ENCODE measurements at regions not wholly inside any gene's neighbourhood (a gene's known extent, or its start where the extent isn't known, plus 50 kb on each side); places are given as distances from the start of the nearest gene placed in this dataset.

DNA sequence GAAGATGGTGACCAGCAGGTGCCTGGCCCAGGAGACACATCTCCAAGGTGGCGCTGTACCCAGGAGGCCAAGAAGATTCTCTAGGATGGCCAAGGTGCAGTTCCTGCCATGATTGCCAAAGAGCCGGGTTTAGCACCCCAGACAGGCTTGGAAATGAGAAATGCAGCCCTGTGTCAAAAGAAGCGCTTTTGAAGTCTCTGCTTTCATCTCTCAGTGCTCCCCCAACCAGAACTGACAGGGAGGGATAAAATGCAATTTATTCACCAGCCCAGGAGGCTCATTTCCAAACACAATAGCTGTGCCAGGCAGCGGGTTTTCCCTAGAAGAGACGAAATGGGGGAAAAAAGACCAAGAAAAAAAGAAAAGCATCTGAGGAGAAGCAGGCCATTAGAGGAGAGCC is 195.9 kb upstream of the NCAM1 start:
- DNase-seq = no peak

DNA sequence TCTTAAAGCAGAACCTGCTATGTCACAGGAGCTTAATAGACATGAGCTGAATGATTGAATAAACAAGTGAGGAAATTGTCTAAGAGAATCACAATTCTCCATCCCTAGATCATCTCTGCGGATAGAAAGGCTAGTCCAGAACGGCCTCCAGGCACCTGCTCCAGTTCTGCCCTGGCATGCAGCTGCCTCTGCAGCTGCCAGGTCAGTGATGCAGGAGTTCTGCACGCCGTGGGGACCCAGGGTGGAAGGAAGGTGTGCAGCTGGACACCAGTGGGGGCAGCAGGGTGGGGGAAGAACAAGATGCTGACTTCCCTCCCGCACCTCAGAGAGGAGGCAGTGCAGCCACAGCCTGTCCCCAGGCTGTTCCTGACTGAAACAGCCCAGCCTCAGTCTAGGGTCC is 192.1 kb upstream of the NCAM1 start:
- no peak for DNase-seq

DNA sequence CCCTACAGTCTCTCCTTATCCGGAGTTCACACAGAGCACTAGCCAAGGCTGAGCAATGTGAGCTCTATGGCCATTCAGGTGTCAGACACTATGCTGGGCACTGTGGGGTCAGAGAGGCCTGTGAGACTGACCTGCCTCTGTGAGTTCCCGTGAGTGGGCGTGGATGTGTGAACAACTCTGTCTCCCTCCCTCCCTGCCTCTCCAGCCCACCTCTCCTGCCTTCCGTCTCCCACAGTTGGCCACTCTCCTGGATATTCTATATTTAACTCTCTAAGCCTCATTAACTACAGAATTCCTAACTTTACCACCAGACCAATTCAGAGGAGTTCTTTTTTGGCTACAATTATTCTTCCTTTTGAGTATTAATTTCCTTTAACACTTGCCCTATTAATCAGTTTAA is 191.6 kb upstream of the NCAM1 start:
- no peak for DNase-seq

- no peak for DNase-seq
Measured at GRCh38 chr11:112770033-112770432, 191.2 kb upstream of the NCAM1 start.

DNA sequence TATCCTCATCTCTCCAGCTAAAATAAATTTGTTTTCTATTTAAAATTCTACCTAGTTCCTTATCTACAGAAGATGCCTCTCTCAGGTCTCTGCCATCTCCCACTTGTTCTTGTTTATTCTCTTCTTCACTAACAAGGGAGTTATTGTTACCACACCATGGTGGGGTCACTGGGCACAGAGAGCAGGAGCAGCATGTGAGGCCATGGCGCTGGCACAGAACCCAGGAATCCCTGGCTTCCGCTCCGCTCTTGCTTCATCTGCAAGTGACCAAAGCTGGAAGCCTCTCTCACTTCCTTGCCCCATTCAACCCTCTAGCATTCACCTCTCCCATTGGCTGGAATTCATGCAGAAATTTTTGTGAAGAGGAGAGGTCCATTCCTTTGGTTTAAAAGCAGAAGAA is 190.7 kb upstream of the NCAM1 start:
- DNase-seq = no peak

DNA sequence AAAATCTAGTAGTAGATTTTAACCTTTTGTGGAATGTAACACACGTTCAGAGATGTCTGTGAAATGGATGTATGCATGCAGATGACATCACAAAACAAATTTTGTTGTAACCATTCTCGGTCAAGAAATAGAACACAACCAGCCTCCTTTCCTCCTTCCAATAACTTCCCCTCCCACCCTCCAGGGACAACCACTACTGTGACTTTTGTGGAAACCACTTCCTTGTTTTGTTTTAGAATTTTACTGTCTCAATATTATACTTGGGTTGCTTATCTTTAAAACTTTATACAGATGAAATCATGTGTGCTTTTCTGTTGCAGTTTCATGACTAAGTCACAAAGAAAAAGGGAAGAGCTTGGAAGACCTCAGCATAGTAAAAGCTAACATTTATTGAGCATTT is 189.4 kb upstream of the NCAM1 start:
- DNase-seq = no peak

- DNase-seq = no peak
Measured at GRCh38 chr11:112773264-112773663, 188.0 kb upstream of the NCAM1 start.

- DNase-seq = no peak
Measured at GRCh38 chr11:112776834-112777233, 184.4 kb upstream of the NCAM1 start.

DNA sequence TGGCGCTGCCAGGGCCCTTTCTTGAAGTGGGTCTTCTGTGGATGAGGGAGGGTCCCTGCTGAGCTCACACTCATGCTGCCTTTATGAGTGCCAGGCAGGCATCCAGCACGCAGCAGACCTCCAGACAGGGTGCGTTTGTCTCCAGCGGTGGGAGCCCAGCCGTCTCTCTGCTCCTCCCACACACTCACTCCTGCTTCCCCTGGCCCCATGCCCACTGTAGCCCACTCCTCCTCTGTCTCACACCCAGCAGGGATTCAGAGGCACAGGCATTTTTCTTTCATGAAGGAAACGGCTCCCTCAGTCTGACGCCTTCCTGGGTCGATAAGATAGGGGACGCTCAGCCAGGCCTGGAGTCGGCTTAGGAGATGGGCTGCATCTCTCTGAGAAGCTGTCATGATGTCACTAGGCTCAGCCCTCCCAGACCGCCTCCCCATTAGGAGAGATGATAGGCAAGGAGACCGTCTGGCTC is 183.9 kb upstream of the NCAM1 start:
- DNase-seq = no peak

- no peak for DNase-seq
Measured at GRCh38 chr11:112778091-112778876, 182.9 kb upstream of the NCAM1 start.

GRCh38 chr11:112778877-112779266 is 182.3 kb upstream of the NCAM1 start:
- DNase-seq = no peak

DNA sequence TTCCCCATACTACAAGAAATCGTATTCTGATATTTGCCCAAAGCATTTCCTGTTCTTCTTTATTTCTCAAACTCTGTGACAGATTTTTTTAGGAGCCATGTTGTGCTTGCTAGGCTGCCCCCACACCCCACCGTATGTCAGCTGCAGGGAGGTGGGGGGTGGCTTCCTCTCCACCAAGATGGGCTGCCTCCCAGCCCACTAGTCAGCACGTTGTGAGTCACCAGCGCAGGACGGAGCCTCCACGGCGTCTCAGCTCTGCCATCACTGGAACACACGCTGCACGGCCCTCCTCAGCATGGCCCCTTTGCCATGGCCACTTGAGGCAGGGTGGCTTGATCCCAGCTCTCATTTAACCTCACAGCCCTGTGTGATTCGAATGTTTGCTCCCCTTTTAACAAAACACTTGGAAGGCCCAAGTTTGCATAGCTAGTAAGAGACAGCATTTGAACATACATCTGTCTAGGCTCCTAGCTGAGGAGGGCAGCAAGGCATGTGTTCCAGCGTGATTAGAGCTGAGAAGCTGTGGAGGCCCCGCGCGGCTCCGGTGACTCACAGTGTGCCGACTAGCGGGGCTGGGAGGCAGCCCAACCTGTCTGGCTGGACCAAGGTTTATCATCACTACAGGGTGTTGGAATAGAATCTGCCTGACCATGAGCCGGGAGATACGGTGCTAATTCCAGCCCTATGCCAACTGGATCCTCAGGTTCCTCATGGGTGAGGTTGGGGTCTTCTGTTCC is 180.7 kb upstream of the NCAM1 start:
- no peak for DNase-seq

GRCh38 chr11:112783945-112784322 is 177.3 kb upstream of the NCAM1 start:
- no peak for DNase-seq

- no peak for DNase-seq
Measured at GRCh38 chr11:112784323-112785073, 176.7 kb upstream of the NCAM1 start.

DNA sequence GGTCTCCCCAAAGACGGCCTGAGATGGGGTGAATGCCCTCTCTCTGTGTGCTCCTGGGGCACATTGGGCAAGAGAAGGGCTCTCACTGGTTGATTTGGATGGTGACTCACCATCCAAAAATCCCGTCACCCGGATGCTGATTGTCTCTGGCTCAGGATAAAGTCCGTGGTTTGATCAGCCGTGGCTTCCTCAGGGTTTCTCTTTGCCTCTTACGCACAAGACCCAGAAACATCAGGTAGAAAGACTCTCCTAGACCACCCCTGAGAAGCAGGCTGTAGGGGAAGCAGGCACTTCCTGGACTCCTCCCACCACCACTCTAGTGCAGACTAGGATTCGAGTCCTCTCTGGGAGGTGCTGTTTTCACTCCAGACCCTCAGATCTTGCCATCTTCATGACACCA is 176.1 kb upstream of the NCAM1 start:
- no peak for DNase-seq

GRCh38 chr11:112785719-112786118 is 175.5 kb upstream of the NCAM1 start:
- no peak for DNase-seq

DNA sequence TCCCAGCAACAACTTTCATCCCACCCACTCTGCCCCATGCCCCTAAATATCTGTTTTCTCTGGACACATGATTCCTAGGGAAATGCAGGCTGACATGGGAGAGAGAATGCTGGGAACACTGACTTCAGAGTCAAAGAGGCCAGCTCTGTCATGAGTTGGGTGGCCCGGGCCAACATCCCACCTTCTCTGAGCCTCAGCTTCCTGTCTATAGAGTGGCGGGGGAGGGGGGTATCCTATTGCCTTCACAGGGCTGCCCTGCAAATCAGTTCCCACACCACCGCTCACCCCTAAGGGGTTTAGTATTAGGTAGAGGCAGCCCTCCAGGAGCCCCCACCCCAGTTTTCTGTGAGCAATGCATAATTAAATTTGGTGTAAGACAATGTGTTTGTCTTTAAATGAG is 175.0 kb upstream of the NCAM1 start:
- DNase-seq = no peak

GRCh38 chr11:112786886-112787530 is 174.2 kb upstream of the NCAM1 start:
- no peak for DNase-seq

DNA sequence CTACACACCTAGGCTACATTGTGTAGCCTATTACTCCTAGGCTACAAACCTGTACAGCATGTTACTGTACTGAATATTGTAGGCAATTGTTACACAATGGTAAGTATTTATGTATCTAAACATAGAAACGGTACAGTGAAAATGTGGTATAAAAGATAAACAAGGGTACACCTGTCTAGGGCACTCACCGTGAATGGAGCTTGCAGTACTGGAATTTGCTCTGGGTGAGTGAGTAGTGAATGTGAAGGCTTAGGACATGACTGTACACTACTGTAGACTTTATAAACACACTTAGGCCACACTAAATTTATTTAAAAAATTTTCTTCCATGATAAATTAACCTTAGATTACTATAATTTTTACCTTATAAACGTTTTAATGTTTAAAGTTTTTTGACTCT is 171.7 kb upstream of the NCAM1 start:
- no peak for DNase-seq

DNA sequence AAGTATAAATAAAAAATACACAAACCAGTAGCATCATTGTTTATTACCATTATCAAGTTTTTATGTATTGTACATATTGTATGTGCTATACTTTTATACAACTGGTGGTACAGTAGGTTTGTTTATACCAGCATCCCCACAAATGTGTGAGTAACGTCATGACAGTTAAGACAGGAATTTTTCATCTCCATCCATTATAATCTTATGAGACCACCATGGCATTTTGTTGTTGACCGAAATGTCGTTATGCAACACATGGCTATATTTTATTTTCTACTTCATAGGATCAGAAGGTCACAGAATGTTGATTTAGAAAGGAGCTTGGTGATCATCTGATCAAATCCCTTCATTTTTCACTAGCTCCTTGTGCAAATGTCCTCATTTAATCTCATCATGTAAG is 170.9 kb upstream of the NCAM1 start:
- no peak for DNase-seq

DNA sequence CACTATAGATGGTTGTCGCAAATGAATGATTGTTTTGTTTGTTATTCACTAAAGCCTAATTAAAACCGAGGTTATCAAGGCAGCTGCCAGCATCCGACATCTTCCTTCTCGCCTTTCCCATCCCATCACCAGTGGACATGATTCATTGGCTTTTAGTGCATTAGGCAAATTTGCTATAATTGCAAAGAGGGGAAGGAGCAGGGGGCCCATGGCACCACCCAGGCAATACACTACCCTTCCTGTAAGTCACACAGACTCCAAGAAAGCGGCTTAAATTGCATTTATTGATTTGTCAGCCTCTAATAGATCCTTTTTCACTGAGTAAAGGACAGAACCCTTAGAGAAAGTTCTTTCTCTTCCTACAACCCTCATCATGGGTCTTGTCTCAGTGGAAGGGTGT is 169.2 kb upstream of the NCAM1 start:
- no peak for DNase-seq

- no peak for DNase-seq
Measured at GRCh38 chr11:112793416-112793815, 167.8 kb upstream of the NCAM1 start.

DNA sequence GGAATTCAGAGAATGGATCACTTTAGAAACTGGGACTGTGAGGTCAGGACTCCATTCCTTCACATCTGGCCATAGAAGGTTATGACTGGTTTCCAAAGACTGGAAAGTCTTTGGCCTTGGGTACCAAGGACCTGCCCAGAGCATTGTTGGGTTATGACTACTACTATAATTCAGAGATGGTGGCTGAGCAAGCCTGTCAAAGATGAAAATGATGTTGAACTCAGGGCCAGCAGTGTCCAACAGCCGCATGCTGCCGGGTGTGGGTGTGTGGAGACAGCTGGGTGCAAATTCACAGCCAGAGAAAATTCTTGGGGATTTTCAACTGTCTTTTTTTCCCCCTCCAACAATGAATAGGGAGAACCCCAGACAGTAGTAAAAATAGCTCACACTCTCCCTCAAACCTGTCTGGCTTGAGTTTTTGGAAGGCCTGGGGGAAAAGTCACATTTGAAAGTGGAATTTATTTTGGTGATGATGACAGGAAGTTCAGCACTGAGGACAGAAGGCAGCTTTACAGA is 166.8 kb upstream of the NCAM1 start:
- no peak for DNase-seq
